DOHH2 (cell line): ENCODE measurements at regions not wholly inside any gene's neighbourhood (a gene's known extent, or its start where the extent isn't known, plus 50 kb on each side); places are given as distances from the start of the nearest gene placed in this dataset.

Experiments
- H3F3A ChIP-seq: fragments of 200-600 bp; sonication (generic), shearing (Covaris generic); 2 replicates; pipeline ENCODE4 v1.6.0; 2016; ENCODE audit warnings: antibody characterized with exemption, mild to moderate bottlenecking; ENCODE audit not compliant: control insufficient read depth, insufficient read depth
- H3K27ac ChIP-seq: fragments of 200-600 bp; sonication (generic); 2 replicates; pipeline ENCODE4 v1.5.1; 2014; ENCODE audit warnings: low read depth, mild to moderate bottlenecking, low read length, moderate library complexity
- H3K27me3 ChIP-seq: fragments of 200-600 bp; sonication (generic); 2 replicates; pipeline ENCODE4 v1.6.1; 2014; ENCODE audit warnings: mild to moderate bottlenecking, low read length, mixed read lengths; ENCODE audit not compliant: control insufficient read depth
- H3K36me3 ChIP-seq: fragments of 200-600 bp; sonication (generic); 2 replicates; pipeline ENCODE4 v1.6.1; 2014; ENCODE audit warnings: mild to moderate bottlenecking, low read length, moderate library complexity, mixed read lengths; ENCODE audit not compliant: control insufficient read depth
- H3K4me1 ChIP-seq: fragments of 200-600 bp; sonication (generic); 2 replicates; pipeline ENCODE4 v1.6.1; 2014; ENCODE audit warnings: mild to moderate bottlenecking, low read length, mixed read lengths; ENCODE audit not compliant: control insufficient read depth
- H3K4me2 ChIP-seq: fragments of 200-600 bp; sonication (generic); 2 replicates; pipeline ENCODE4 v1.6.0; 2014; ENCODE audit warnings: mild to moderate bottlenecking, low read length, moderate library complexity
- H3K4me3 ChIP-seq: fragments of 200-600 bp; sonication (generic); 2 replicates; pipeline ENCODE4 v1.5.1; 2014; ENCODE audit warnings: mild to moderate bottlenecking, low read length, mixed read lengths
- H3K79me2 ChIP-seq: fragments of 200-600 bp; sonication (generic); 2 replicates; pipeline ENCODE4 v1.6.1; 2014; ENCODE audit warnings: mild to moderate bottlenecking, low read length, mixed read lengths; ENCODE audit not compliant: control insufficient read depth
- H3K9me2 ChIP-seq: fragments of 200-600 bp; sonication (generic); replicated peaks from 2 replicates; pipeline ENCODE4 v1.6.1; 2014; ENCODE audit warnings: mild to moderate bottlenecking, low read length, mixed read lengths; ENCODE audit not compliant: control insufficient read depth
- H3K9me3 ChIP-seq: fragments of 200-600 bp; sonication (generic); 2 replicates; pipeline ENCODE4 v1.6.1; 2014; ENCODE audit warnings: antibody characterized with exemption, low read length, mixed read lengths; ENCODE audit not compliant: control insufficient read depth, insufficient read depth
- H4K20me1 ChIP-seq: fragments of 200-600 bp; sonication (generic); 2 replicates; pipeline ENCODE4 v1.6.0; 2014; ENCODE audit warnings: low read depth, mild to moderate bottlenecking, antibody characterized with exemption, low read length, moderate library complexity; ENCODE audit not compliant: control insufficient read depth, insufficient read depth
- CTCF ChIP-seq: fragments of 200-600 bp; sonication (generic); IDR thresholded peaks from one replicate; pipeline ENCODE4 v1.5.1; 2014; ENCODE audit warnings: antibody characterized with exemption, mild to moderate bottlenecking, low read depth, low read length; ENCODE audit not compliant: poor library complexity, severe bottlenecking
- EZH2phosphoT487 ChIP-seq: fragments of 200-600 bp; sonication (generic); IDR thresholded peaks from 2 replicates; pipeline ENCODE4 v1.6.1; 2017; ENCODE audit warnings: borderline replicate concordance, mild to moderate bottlenecking, antibody characterized with exemption, low read length, moderate library complexity, mixed read lengths

GRCh38 chr7:46058086-46058823 lies 137.2 kb upstream of the IGFBP3 start:
- H3K27me3 ChIP-seq: no peaks in the 10 kb centered on the region
- H3K79me2 ChIP-seq: no peaks in the 10 kb centered on the region
- H3K27ac ChIP-seq: no peak overlapping the region
- H3F3A ChIP-seq: no peaks in the 10 kb centered on the region
- no peak overlapping the region for H3K4me2 ChIP-seq
- no peak overlapping the region for H3K4me3 ChIP-seq
- no peaks in the 10 kb centered on the region for H3K36me3 ChIP-seq
- no peaks in the 10 kb centered on the region for H3K9me2 ChIP-seq
- no peaks in the 10 kb centered on the region for H4K20me1 ChIP-seq
- H3K4me1 ChIP-seq: no peaks in the 10 kb centered on the region
- TF ChIP-seq EZH2phosphoT487: no peak
- no peak for TF ChIP-seq CTCF
- H3K9me3 ChIP-seq: no peaks in the 10 kb centered on the region

GRCh38 chr7:46054915-46055314 lies 133.8 kb upstream of the IGFBP3 start:
- H3K36me3 ChIP-seq: no peaks in the 10 kb centered on the region
- no peaks in the 10 kb centered on the region for H3K9me3 ChIP-seq
- no peak overlapping the region for H3K27ac ChIP-seq
- no peak overlapping the region for H3K4me3 ChIP-seq
- H4K20me1 ChIP-seq: no peaks in the 10 kb centered on the region
- no peaks in the 10 kb centered on the region for H3F3A ChIP-seq
- no peaks in the 10 kb centered on the region for H3K27me3 ChIP-seq
- no peaks in the 10 kb centered on the region for H3K4me1 ChIP-seq
- no peaks in the 10 kb centered on the region for H3K79me2 ChIP-seq
- TF ChIP-seq EZH2phosphoT487: no peak
- no peak for TF ChIP-seq CTCF
- no peak overlapping the region for H3K4me2 ChIP-seq
- no peaks in the 10 kb centered on the region for H3K9me2 ChIP-seq

GRCh38 chr7:46054272-46054671 lies 133.2 kb upstream of the IGFBP3 start:
- H3K4me3 ChIP-seq: no peak overlapping the region
- no peaks in the 10 kb centered on the region for H3F3A ChIP-seq
- H3K9me2 ChIP-seq: no peaks in the 10 kb centered on the region
- no peak overlapping the region for H3K27ac ChIP-seq
- H3K27me3 ChIP-seq: no peaks in the 10 kb centered on the region
- no peaks in the 10 kb centered on the region for H3K4me1 ChIP-seq
- H3K79me2 ChIP-seq: no peaks in the 10 kb centered on the region
- no peak overlapping the region for H3K4me2 ChIP-seq
- no peaks in the 10 kb centered on the region for H4K20me1 ChIP-seq
- no peaks in the 10 kb centered on the region for H3K36me3 ChIP-seq
- H3K9me3 ChIP-seq: no peaks in the 10 kb centered on the region
- no peak for TF ChIP-seq CTCF
- TF ChIP-seq EZH2phosphoT487: no peak
